ENCODE measurements at regions not wholly inside any gene's neighbourhood (a gene's known extent, or its start where the extent isn't known, plus 50 kb on each side); places are given as distances from the start of the nearest gene placed in this dataset.
"Not testable (repeated sequence)": the region's sequence is repeated elsewhere in the genome, so short reads cannot be mapped to it uniquely, and the experiment has no call there.

DNA sequence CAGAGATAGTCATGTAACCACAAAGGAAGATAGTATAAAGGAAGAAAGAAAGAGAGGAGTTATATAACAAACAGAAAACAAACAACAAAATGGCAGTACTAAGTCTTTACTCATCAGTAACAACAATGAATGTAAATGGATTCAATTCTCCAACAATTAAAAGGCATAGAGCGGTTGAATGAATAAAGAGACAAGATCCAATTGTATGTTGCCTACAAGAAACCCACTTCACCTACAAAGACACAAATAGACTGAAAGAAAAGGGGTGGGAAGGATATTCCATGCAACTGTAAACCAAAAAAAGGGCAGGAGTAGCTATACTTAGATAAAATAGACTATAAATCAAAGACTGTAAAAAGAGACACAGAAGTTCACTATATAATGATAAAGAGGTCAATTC is 157.3 kb upstream of the CREB1 start:
- TF ChIP-seq, protein P1, sequence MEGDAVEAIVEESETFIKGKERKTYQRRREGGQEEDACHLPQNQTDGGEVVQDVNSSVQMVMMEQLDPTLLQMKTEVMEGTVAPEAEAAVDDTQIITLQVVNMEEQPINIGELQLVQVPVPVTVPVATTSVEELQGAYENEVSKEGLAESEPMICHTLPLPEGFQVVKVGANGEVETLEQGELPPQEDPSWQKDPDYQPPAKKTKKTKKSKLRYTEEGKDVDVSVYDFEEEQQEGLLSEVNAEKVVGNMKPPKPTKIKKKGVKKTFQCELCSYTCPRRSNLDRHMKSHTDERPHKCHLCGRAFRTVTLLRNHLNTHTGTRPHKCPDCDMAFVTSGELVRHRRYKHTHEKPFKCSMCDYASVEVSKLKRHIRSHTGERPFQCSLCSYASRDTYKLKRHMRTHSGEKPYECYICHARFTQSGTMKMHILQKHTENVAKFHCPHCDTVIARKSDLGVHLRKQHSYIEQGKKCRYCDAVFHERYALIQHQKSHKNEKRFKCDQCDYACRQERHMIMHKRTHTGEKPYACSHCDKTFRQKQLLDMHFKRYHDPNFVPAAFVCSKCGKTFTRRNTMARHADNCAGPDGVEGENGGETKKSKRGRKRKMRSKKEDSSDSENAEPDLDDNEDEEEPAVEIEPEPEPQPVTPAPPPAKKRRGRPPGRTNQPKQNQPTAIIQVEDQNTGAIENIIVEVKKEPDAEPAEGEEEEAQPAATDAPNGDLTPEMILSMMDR (IDR thresholded peaks at IDR 0.05; ENCODE audit: low read depth, low read length), result no peak
- no peak for TF ChIP-seq EZH2phosphoT487 (IDR thresholded peaks at IDR 0.05; ENCODE audit: low read depth)
- H3K4me3 ChIP-seq (ENCODE audit: low read length), result no peak overlapping the region

DNA sequence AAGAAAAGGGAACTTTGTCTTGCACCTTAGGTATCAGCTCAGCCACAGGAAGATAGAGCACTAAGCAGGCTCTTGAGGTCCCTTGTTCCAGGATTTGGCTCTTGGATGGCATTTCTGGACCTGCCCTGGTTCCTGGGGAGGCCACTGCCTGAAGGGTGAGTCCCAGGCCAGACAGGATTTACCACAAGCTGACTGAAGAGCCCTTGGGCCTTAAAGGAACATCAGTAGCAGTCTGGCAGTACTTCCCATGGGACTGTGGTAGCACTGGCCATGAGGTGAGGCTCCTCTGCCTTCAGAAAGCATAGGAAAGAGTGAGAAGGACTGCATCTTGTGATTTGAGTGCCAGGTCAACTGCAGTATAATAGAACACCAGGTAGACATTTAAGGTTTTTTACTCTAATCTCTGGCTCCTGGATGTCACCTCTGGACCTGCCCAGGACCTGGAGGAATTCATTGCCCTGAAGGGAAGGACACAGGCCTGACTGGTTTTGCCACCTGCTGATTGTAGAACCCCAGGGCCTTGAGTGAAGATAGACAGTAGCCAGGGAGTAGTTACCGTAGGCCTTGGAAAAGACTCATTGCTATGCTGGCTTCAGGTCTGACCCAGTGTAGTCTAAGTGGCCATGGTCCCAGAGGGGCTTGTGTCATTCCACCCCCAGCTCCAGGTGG is 154.4 kb upstream of the CREB1 start:
- Histone ChIP-seq H3K79me2 (ENCODE audit: low read length) (no peaks in the 10 kb centered on the region), H3K9ac (ENCODE audit: low read length) (no peak overlapping the region)

More for the DNA sequence above, 157.3 kb upstream of the CREB1 start:
- no peak overlapping the region for H3K27ac ChIP-seq (ENCODE audit: low read length)
- no peaks in the 10 kb centered on the region for H3K36me3 ChIP-seq (replicated peaks; ENCODE audit: low read depth, low read length)
- no peaks in the 10 kb centered on the region for H3K9me3 ChIP-seq (ENCODE audit: insufficient read depth, low read length)
- H2AFZ ChIP-seq (ENCODE audit: low read depth, low read length), result no peak overlapping the region
- H3K79me2 ChIP-seq (ENCODE audit: low read length), result no peaks in the 10 kb centered on the region
- no peak overlapping the region for H3K4me2 ChIP-seq (ENCODE audit: low read length)
- no peaks in the 10 kb centered on the region for H4K20me1 ChIP-seq (ENCODE audit: insufficient read depth, low read length)
- no peak overlapping the region for H3K9ac ChIP-seq (ENCODE audit: low read length)
- no peaks in the 10 kb centered on the region for H3K4me1 ChIP-seq (ENCODE audit: low read length)
- no peaks in the 10 kb centered on the region for H3K27me3 ChIP-seq (ENCODE audit: low read depth, low read length)

DNA sequence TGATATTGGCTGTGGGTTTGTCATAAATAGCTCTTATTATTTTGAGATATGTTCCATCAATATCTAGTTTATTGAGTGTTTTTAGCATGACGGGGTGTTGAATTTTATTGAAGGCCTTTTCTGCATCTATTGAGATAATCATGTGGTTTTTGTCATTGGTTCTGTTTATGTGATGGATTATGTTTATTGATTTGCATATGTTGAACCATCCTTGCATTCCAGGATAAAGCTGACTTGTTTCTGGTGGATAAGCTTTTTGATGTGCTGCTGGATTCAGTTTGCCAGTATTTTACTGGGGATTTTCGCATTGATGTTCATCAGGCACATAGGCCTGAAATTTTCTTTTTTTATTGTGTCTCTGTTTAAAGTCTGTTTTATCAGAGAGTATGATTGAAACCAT is 151.1 kb upstream of the CREB1 start:
- not testable (repeated sequence) for H3K9ac ChIP-seq (ENCODE audit: low read length); H3K4me1 ChIP-seq (ENCODE audit: low read length); H3K9me3 ChIP-seq (ENCODE audit: insufficient read depth, low read length); H4K20me1 ChIP-seq (ENCODE audit: insufficient read depth, low read length); H3K27me3 ChIP-seq (ENCODE audit: low read depth, low read length); H2AFZ ChIP-seq (ENCODE audit: low read depth, low read length); H3K36me3 ChIP-seq (replicated peaks; ENCODE audit: low read depth, low read length); H3K4me2 ChIP-seq (ENCODE audit: low read length); H3K79me2 ChIP-seq (ENCODE audit: low read length); H3K27ac ChIP-seq (ENCODE audit: low read length); H3K4me3 ChIP-seq (ENCODE audit: low read length)

More for the DNA sequence above, 154.4 kb upstream of the CREB1 start:
- Histone ChIP-seq H2AFZ (ENCODE audit: low read depth, low read length) (no peak overlapping the region), H3K27ac (ENCODE audit: low read length) (no peak overlapping the region), H3K4me2 (ENCODE audit: low read length) (no peak overlapping the region), H3K4me1 (ENCODE audit: low read length) (no peaks in the 10 kb centered on the region), H3K36me3 (replicated peaks; ENCODE audit: low read depth, low read length) (no peaks in the 10 kb centered on the region), H3K27me3 (ENCODE audit: low read depth, low read length) (no peaks in the 10 kb centered on the region), H3K9me3 (ENCODE audit: insufficient read depth, low read length) (no peaks in the 10 kb centered on the region), H3K4me3 (ENCODE audit: low read length) (no peak overlapping the region), H4K20me1 (ENCODE audit: insufficient read depth, low read length) (no peaks in the 10 kb centered on the region)
- no peak for TF ChIP-seq EZH2phosphoT487 (IDR thresholded peaks at IDR 0.05; ENCODE audit: low read depth)
- TF ChIP-seq, protein P1 (IDR thresholded peaks at IDR 0.05; ENCODE audit: low read depth, low read length), result no peak

GRCh38 chr2:207385076-207385475 is 144.7 kb upstream of the CREB1 start:
- H3K36me3 ChIP-seq (replicated peaks; ENCODE audit: low read depth, low read length), result no peaks in the 10 kb centered on the region
- H3K4me2 ChIP-seq (ENCODE audit: low read length), result no peak overlapping the region

More at GRCh38 chr2:207385076-207385475, 144.7 kb upstream of the CREB1 start:
- H3K79me2 ChIP-seq (ENCODE audit: low read length), result no peaks in the 10 kb centered on the region
- H4K20me1 ChIP-seq (ENCODE audit: insufficient read depth, low read length), result no peaks in the 10 kb centered on the region
- no peaks in the 10 kb centered on the region for H3K9me3 ChIP-seq (ENCODE audit: insufficient read depth, low read length)
- no peaks in the 10 kb centered on the region for H3K4me1 ChIP-seq (ENCODE audit: low read length)
- H3K4me3 ChIP-seq (ENCODE audit: low read length), result no peak overlapping the region
- H3K27ac ChIP-seq (ENCODE audit: low read length), result no peak overlapping the region
- no peak overlapping the region for H2AFZ ChIP-seq (ENCODE audit: low read depth, low read length)
- no peaks in the 10 kb centered on the region; the same call in 1 of the 2 replicates for H3K27me3 ChIP-seq (ENCODE audit: low read depth, low read length)
- TF ChIP-seq EZH2phosphoT487 (IDR thresholded peaks at IDR 0.05; ENCODE audit: low read depth), result no peak
- TF ChIP-seq, protein P1 (IDR thresholded peaks at IDR 0.05; ENCODE audit: low read depth, low read length), result no peak
- no peak overlapping the region for H3K9ac ChIP-seq (ENCODE audit: low read length)

Data from OCI-LY3 (cell line).